Smooth muscle cell (in vitro differentiated cells): ENCODE measurements at regions not wholly inside any gene's neighbourhood (a gene's known extent, or its start where the extent isn't known, plus 50 kb on each side); places are given as distances from the start of the nearest gene placed in this dataset.
"Not testable (repeated sequence)": the region's sequence is repeated elsewhere in the genome, so short reads cannot be mapped to it uniquely, and the experiment has no call there.

Experiments used
- DNase-seq: peaks from one replicate; lab custom pipeline; 2025; ENCODE audit not compliant: unreplicated experiment; lab: John Stamatoyannopoulos, UW
- H2AFZ ChIP-seq: fragments of 200-600 bp; sonication (generic); 2 replicates; pipeline ENCODE4 v1.6.0; 2016; ENCODE audit warnings: antibody characterized with exemption, low read depth, mild to moderate bottlenecking
- H3F3A ChIP-seq: fragments of 200-600 bp; sonication (generic); 2 replicates; pipeline ENCODE4 v1.6.0; 2017; ENCODE audit warnings: antibody characterized with exemption, low read depth
- H3K27ac ChIP-seq: fragments of 200-600 bp; sonication (generic); 2 replicates; pipeline ENCODE4 v1.5.1; 2016; ENCODE audit warnings: low read depth, mild to moderate bottlenecking
- H3K27me3 ChIP-seq: fragments of 200-600 bp; sonication (generic); 2 replicates; pipeline ENCODE4 v1.6.1; 2016; ENCODE audit warnings: low read depth, mild to moderate bottlenecking
- H3K36me3 ChIP-seq: fragments of 200-600 bp; sonication (generic); 2 replicates; pipeline ENCODE4 v1.5.1; 2016; ENCODE audit warnings: low read depth
- H3K4me1 ChIP-seq: fragments of 200-600 bp; sonication (generic); 2 replicates; pipeline ENCODE4 v1.5.1; 2016; ENCODE audit warnings: low read depth
- H3K4me2 ChIP-seq: fragments of 200-600 bp; sonication (generic); 2 replicates; pipeline ENCODE4 v1.6.0; 2016; ENCODE audit warnings: mild to moderate bottlenecking
- H3K4me3 ChIP-seq: fragments of 200-600 bp; sonication (generic); 2 replicates; pipeline ENCODE4 v1.5.1; 2016; ENCODE audit warnings: mild to moderate bottlenecking
- H3K79me2 ChIP-seq: fragments of 200-600 bp; sonication (generic); 2 replicates; pipeline ENCODE4 v1.6.0; 2016; ENCODE audit warnings: low read depth, mild to moderate bottlenecking
- H3K9ac ChIP-seq: fragments of 200-600 bp; sonication (generic); 2 replicates; pipeline ENCODE4 v1.6.0; 2016; ENCODE audit warnings: low read depth
- H3K9me3 ChIP-seq: fragments of 200-600 bp; sonication (generic); replicated peaks from 2 replicates; pipeline ENCODE4 v1.5.1; 2016; ENCODE audit warnings: low read depth
- H4K20me1 ChIP-seq: fragments of 200-600 bp; sonication (generic); 2 replicates; pipeline ENCODE4 v1.6.0; 2016; ENCODE audit warnings: low read depth
- WGBS: methylation state at CpG from one replicate; pipeline ENCODE4 v1.1.7; 2016; ENCODE audit warnings: low lambda C conversion rate; 5-methylcytosine and 5-hydroxymethylcytosine counted together
- TF ChIP-seq, protein P1 (sequence below): fragments of 200-600 bp; sonication (generic); IDR thresholded peaks from 2 replicates; pipeline ENCODE4 v1.5.1; 2017; ENCODE audit warnings: borderline replicate concordance, mild to moderate bottlenecking, antibody characterized with exemption; ENCODE audit not compliant: insufficient read depth, poor library complexity, severe bottlenecking

GRCh38 chr4:33850371-33850902, 2393.9 kb downstream of the ARAP2 start:
- Histone ChIP-seq H3K4me1 (no peaks in the 10 kb centered on the region), H3K4me2 (no peak overlapping the region), H2AFZ (no peak overlapping the region), H3K36me3 (no peaks in the 10 kb centered on the region), H3F3A (no peaks in the 10 kb centered on the region), H3K9ac (no peak overlapping the region), H3K27me3 (no peaks in the 10 kb centered on the region), H3K79me2 (no peaks in the 10 kb centered on the region), H3K27ac (no peak overlapping the region), H3K9me3 (no peaks in the 10 kb centered on the region), H3K4me3 (no peak overlapping the region), H4K20me1 (no peaks in the 10 kb centered on the region)
- TF ChIP-seq, protein P1, sequence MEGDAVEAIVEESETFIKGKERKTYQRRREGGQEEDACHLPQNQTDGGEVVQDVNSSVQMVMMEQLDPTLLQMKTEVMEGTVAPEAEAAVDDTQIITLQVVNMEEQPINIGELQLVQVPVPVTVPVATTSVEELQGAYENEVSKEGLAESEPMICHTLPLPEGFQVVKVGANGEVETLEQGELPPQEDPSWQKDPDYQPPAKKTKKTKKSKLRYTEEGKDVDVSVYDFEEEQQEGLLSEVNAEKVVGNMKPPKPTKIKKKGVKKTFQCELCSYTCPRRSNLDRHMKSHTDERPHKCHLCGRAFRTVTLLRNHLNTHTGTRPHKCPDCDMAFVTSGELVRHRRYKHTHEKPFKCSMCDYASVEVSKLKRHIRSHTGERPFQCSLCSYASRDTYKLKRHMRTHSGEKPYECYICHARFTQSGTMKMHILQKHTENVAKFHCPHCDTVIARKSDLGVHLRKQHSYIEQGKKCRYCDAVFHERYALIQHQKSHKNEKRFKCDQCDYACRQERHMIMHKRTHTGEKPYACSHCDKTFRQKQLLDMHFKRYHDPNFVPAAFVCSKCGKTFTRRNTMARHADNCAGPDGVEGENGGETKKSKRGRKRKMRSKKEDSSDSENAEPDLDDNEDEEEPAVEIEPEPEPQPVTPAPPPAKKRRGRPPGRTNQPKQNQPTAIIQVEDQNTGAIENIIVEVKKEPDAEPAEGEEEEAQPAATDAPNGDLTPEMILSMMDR, result no peak
- 83% methylated on average over 3 of the region's 3 CpGs for WGBS
- DNase-seq, result no peak

DNA sequence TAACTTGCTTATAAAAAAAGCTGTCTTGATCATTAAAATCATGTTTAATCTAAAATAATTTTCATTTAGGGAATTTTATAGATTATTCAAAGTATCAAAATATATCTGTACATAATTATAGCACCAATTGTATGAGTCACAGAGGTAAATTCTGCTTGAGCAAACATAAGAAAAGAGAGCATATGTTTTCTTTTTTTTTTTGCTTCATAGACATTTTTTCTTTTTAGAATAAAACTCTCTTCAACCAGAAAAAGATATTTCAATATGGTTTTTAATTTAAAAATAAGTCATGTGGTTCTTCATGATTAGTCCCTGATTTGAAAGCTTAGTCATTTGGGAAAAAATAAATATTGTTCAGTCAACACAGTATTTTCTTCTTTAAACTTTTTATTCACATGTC, 2390.6 kb downstream of the ARAP2 start:
- DNase-seq, result not testable (repeated sequence)

GRCh38 chr4:33864290-33864859, 2379.9 kb downstream of the ARAP2 start:
- H3K9me3 ChIP-seq, result no peaks in the 10 kb centered on the region

More for the DNA sequence above, 2390.6 kb downstream of the ARAP2 start:
- not testable (repeated sequence) for H3F3A ChIP-seq, H3K36me3 ChIP-seq, H3K79me2 ChIP-seq, H4K20me1 ChIP-seq, H3K27me3 ChIP-seq, H3K4me2 ChIP-seq, H3K27ac ChIP-seq, H3K4me1 ChIP-seq, H2AFZ ChIP-seq, H3K9ac ChIP-seq, H3K9me3 ChIP-seq, H3K4me3 ChIP-seq

DNA sequence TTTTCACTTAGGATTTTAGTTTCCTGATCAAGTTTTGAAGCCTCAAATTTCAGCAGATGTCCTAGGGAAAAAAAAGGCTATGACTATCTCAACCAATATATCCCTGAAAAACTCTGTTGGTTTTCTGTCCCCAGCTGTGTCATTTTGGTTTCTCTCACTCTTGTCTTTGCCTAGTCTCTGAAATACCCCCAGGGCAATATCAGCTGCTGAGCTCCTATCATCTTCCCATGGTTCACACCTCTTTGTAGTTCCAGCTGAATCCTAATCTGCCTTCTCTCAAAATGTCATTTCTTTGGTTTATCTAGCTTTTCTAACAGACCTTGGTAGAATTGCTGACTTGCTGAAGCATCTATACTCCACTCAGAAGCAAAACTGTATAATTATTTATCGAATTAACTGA, 2370.5 kb downstream of the ARAP2 start:
- Histone ChIP-seq H3K4me2 (no peak overlapping the region), H2AFZ (no peak overlapping the region), H3K27me3 (no peaks in the 10 kb centered on the region), H3K4me3 (no peak overlapping the region), H4K20me1 (no peaks in the 10 kb centered on the region), H3K9me3 (no peaks in the 10 kb centered on the region), H3F3A (no peaks in the 10 kb centered on the region), H3K9ac (no peak overlapping the region), H3K79me2 (no peaks in the 10 kb centered on the region), H3K4me1 (no peaks in the 10 kb centered on the region), H3K36me3 (no peaks in the 10 kb centered on the region), H3K27ac (no peak overlapping the region)
- no peak for DNase-seq
- 81% methylated on average over 1 of the region's 1 CpG for WGBS
- TF ChIP-seq, protein P1, result no peak

More at GRCh38 chr4:33864290-33864859, 2379.9 kb downstream of the ARAP2 start:
- Histone ChIP-seq H3K27me3 (no peaks in the 10 kb centered on the region), H2AFZ (no peak overlapping the region), H4K20me1 (no peaks in the 10 kb centered on the region), H3K4me1 (no peaks in the 10 kb centered on the region), H3K27ac (no peak overlapping the region), H3K36me3 (no peaks in the 10 kb centered on the region), H3K9ac (no peak overlapping the region), H3K79me2 (no peaks in the 10 kb centered on the region), H3K4me2 (no peak overlapping the region), H3K4me3 (no peak overlapping the region), H3F3A (no peaks in the 10 kb centered on the region)
- no peak for DNase-seq
- WGBS, result 85% methylated on average over 6 of the region's 6 CpGs
- TF ChIP-seq, protein P1, result no peak
